ENCODE measurements at regions not wholly inside any gene's neighbourhood (a gene's known extent, or its start where the extent isn't known, plus 50 kb on each side); places are given as distances from the start of the nearest gene placed in this dataset.

DNA sequence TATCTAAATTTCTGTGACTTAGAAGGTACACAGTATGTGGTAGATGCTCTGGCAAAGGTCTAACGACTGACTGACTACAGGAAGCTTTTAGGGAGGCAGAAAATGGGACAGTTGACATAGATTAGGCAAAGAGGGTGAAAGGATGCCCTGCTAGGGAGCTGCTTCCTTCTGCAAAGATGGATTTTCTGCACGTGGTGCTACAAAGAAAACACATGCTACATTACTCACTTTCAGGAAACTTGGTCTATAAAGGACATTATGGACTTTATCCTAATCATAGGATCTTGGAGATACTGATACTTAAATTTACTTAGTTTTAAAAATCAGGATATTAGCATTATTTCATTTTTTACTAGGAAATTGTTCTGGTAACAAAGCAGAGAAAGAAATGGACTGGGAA, 405.8 kb upstream of the ADAMTS16 start:
- no peak overlapping the region for H2AFZ ChIP-seq (ENCODE audit: low read length)
- POLR2A ChIA-PET, result no interaction called here
- no peaks in the 10 kb centered on the region for H3K4me1 ChIP-seq (ENCODE audit: insufficient read depth, low read length, poor library complexity, severe bottlenecking)
- no peak overlapping the region for H3K27ac ChIP-seq (ENCODE audit: low read depth, low read length, poor library complexity, severe bottlenecking)
- no peak for DNase-seq (ENCODE audit: low spot score)
- no peak for TF ChIP-seq EZH2phosphoT487 (IDR thresholded peaks at IDR 0.05; ENCODE audit: borderline replicate concordance, low read depth, low read length)
- TF ChIP-seq, protein P1, sequence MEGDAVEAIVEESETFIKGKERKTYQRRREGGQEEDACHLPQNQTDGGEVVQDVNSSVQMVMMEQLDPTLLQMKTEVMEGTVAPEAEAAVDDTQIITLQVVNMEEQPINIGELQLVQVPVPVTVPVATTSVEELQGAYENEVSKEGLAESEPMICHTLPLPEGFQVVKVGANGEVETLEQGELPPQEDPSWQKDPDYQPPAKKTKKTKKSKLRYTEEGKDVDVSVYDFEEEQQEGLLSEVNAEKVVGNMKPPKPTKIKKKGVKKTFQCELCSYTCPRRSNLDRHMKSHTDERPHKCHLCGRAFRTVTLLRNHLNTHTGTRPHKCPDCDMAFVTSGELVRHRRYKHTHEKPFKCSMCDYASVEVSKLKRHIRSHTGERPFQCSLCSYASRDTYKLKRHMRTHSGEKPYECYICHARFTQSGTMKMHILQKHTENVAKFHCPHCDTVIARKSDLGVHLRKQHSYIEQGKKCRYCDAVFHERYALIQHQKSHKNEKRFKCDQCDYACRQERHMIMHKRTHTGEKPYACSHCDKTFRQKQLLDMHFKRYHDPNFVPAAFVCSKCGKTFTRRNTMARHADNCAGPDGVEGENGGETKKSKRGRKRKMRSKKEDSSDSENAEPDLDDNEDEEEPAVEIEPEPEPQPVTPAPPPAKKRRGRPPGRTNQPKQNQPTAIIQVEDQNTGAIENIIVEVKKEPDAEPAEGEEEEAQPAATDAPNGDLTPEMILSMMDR (conservative IDR thresholded peaks at IDR 0.05; ENCODE audit: low read length), result no peak
- no peaks in the 10 kb centered on the region for H4K20me1 ChIP-seq (ENCODE audit: insufficient read depth, low read length)
- no peaks in the 10 kb centered on the region for H3K9me3 ChIP-seq (ENCODE audit: low read length)
- H3K79me2 ChIP-seq (ENCODE audit: insufficient read depth, low read depth, low read length), result no peaks in the 10 kb centered on the region
- CTCF ChIA-PET (ENCODE audit: unreplicated experiment), result no interaction called here
- no TSS peak for BruUV-seq (replicated peaks)
- no peak overlapping the region for H3K4me3 ChIP-seq (ENCODE audit: low read depth, low read length, poor library complexity, severe bottlenecking)
- no peaks in the 10 kb centered on the region for H3K36me3 ChIP-seq (ENCODE audit: insufficient read depth, low read length)
- H3K4me2 ChIP-seq (ENCODE audit: low read length), result no peak overlapping the region
- H3K9me2 ChIP-seq (ENCODE audit: insufficient read depth, low read length), result no peaks in the 10 kb centered on the region
- intact Hi-C loops (cut with micrococcal nuclease; ENCODE audit: unreplicated experiment), result no loop called here

DNA sequence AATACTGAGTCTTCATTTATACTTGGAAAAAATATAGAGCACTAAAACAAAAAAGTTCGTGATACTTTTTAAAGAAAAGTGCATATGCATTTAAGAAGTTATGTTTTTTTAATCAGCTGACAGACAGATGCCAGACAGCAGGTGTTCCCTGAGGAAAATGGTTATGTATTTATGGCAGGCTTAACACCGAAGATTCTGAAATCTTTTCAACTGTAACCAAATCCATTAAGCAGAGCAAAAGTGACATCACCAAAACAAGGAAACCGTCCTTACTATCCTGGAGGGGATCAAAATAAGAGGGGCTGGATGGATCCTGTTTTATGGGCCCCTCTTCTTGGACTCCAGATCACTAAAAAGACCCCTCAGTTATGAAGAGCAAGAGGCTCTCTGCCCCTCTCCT, 404.9 kb upstream of the ADAMTS16 start:
- Histone ChIP-seq H3K9me3 (ENCODE audit: low read length) (no peaks in the 10 kb centered on the region), H3K4me2 (ENCODE audit: low read length) (no peak overlapping the region), H3K9me2 (ENCODE audit: insufficient read depth, low read length) (no peaks in the 10 kb centered on the region), H3K4me3 (ENCODE audit: low read depth, low read length, poor library complexity, severe bottlenecking) (no peak overlapping the region), H2AFZ (ENCODE audit: low read length) (no peak overlapping the region), H3K79me2 (ENCODE audit: insufficient read depth, low read depth, low read length) (no peaks in the 10 kb centered on the region), H3K4me1 (ENCODE audit: insufficient read depth, low read length, poor library complexity, severe bottlenecking) (no peaks in the 10 kb centered on the region), H3K36me3 (ENCODE audit: insufficient read depth, low read length) (no peaks in the 10 kb centered on the region), H4K20me1 (ENCODE audit: insufficient read depth, low read length) (no peaks in the 10 kb centered on the region), H3K27ac (ENCODE audit: low read depth, low read length, poor library complexity, severe bottlenecking) (no peak overlapping the region)
- intact Hi-C loops (cut with micrococcal nuclease; ENCODE audit: unreplicated experiment), result no loop called here
- ChIA-PET CTCF (ENCODE audit: unreplicated experiment) (no interaction called here), POLR2A (no interaction called here)
- BruUV-seq (replicated peaks), result no TSS peak
- no peak for DNase-seq (ENCODE audit: low spot score)
- TF ChIP-seq EZH2phosphoT487 (IDR thresholded peaks at IDR 0.05; ENCODE audit: borderline replicate concordance, low read depth, low read length), result no peak
- TF ChIP-seq, protein P1 (conservative IDR thresholded peaks at IDR 0.05; ENCODE audit: low read length), result no peak

DNA sequence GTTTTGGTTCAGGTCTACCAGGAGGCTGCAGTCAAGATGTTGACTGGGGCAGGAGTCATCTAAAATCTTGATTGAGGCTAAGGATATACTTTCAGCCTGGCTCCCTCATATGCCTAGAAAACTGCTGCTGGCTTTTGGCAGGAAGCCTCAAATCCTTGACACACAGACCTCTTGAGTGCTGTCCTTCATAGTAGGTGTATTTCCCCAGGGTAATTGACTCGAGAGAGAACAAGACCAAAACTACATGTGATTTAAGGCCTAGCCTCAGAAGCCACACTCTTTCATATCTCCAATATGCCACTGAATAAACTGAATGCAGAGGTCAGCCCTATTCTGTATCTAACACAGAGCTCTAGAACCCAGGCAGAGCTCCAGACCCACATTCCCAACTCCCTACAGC, 402.3 kb upstream of the ADAMTS16 start:
- no TSS peak for BruUV-seq (replicated peaks)
- Histone ChIP-seq H3K9me2 (ENCODE audit: insufficient read depth, low read length) (no peaks in the 10 kb centered on the region), H3K27ac (ENCODE audit: low read depth, low read length, poor library complexity, severe bottlenecking) (no peak overlapping the region)

More for the DNA sequence above, 402.3 kb upstream of the ADAMTS16 start:
- no peak overlapping the region for H3K4me3 ChIP-seq (ENCODE audit: low read depth, low read length, poor library complexity, severe bottlenecking)
- H3K79me2 ChIP-seq (ENCODE audit: insufficient read depth, low read depth, low read length), result no peaks in the 10 kb centered on the region
- no peak overlapping the region for H3K4me2 ChIP-seq (ENCODE audit: low read length)
- intact Hi-C loops (cut with micrococcal nuclease; ENCODE audit: unreplicated experiment), result no loop called here
- H3K4me1 ChIP-seq (ENCODE audit: insufficient read depth, low read length, poor library complexity, severe bottlenecking), result no peaks in the 10 kb centered on the region
- no peaks in the 10 kb centered on the region for H3K36me3 ChIP-seq (ENCODE audit: insufficient read depth, low read length)
- DNase-seq (ENCODE audit: low spot score), result no peak
- POLR2A ChIA-PET, result no interaction called here
- H4K20me1 ChIP-seq (ENCODE audit: insufficient read depth, low read length), result no peaks in the 10 kb centered on the region
- CTCF ChIA-PET (ENCODE audit: unreplicated experiment), result no interaction called here
- H2AFZ ChIP-seq (ENCODE audit: low read length), result no peak overlapping the region
- H3K9me3 ChIP-seq (ENCODE audit: low read length), result no peaks in the 10 kb centered on the region
- TF ChIP-seq EZH2phosphoT487 (IDR thresholded peaks at IDR 0.05; ENCODE audit: borderline replicate concordance, low read depth, low read length), result no peak
- TF ChIP-seq, protein P1 (conservative IDR thresholded peaks at IDR 0.05; ENCODE audit: low read length), result no peak

Data from OCI-LY7 (cell line).